A673 (cell line): ENCODE measurements at regions not wholly inside any gene's neighbourhood (a gene's known extent, or its start where the extent isn't known, plus 50 kb on each side); places are given as distances from the start of the nearest gene placed in this dataset.

Experiments
- CTCF ChIP-seq: fragments of 300-800, 200-600 bp; sonication (generic); conservative IDR thresholded peaks from 2 replicates; pipeline ENCODE4 v1.5.1; 2017; ENCODE audit warnings: low read depth, mild to moderate bottlenecking, antibody characterized with exemption, low read length, moderate library complexity, mixed read lengths
- EZH2 ChIP-seq: fragments of 200-600 bp; sonication (generic); IDR thresholded peaks from 2 replicates; pipeline ENCODE4 v1.6.1; 2017; ENCODE audit warnings: borderline replicate concordance, low read depth, mild to moderate bottlenecking, mixed read lengths, antibody characterized with exemption, low read length; ENCODE audit not compliant: poor library complexity, severe bottlenecking

- no peak for TF ChIP-seq CTCF
- TF ChIP-seq EZH2 = no peak
These were observed 378.2 kb upstream of the ROBO2 start for GRCh38 chr3:76661527-76662250.
